IMR-90 (cell line): ENCODE measurements at regions not wholly inside any gene's neighbourhood (a gene's known extent, or its start where the extent isn't known, plus 50 kb on each side); places are given as distances from the start of the nearest gene placed in this dataset.

Experiments used
- BHLHE40 ChIP-seq: fragments of 150-350 bp; IDR thresholded peaks from 2 replicates; pipeline ENCODE4 v1.6.1; 2016; ENCODE audit warnings: mild to moderate bottlenecking, low read depth, low read length
- CEBPB ChIP-seq: IDR thresholded peaks from 2 replicates; pipeline ENCODE4 v1.6.1; 2012; ENCODE audit warnings: low read depth, low read length, improper control_type of control experiment
- CTCF ChIP-seq: conservative IDR thresholded peaks from 2 replicates; pipeline ENCODE4 v1.5.1; 2012; ENCODE audit warnings: mild to moderate bottlenecking, low read depth, low read length, improper control_type of control experiment
- ELK1 ChIP-seq: fragments of 150-350 bp; IDR thresholded peaks from 2 replicates; pipeline ENCODE4 v1.6.1; 2016; ENCODE audit warnings: low read depth, mild to moderate bottlenecking, low read length, moderate library complexity, borderline replicate concordance
- MAZ ChIP-seq: IDR thresholded peaks from 2 replicates; pipeline ENCODE4 v1.6.1; 2012; ENCODE audit warnings: low read depth, mild to moderate bottlenecking, low read length, improper control_type of control experiment, moderate library complexity, borderline replicate concordance
- MXI1 ChIP-seq: IDR thresholded peaks from 2 replicates; pipeline ENCODE4 v1.6.1; 2012; ENCODE audit warnings: low read depth, mild to moderate bottlenecking, low read length, moderate library complexity, borderline replicate concordance
- POLR2A ChIP-seq: IDR thresholded peaks from 2 replicates; pipeline ENCODE4 v1.6.1; 2012; ENCODE audit warnings: mild to moderate bottlenecking, low read depth, low read length
- RAD21 ChIP-seq: IDR thresholded peaks from 2 replicates; pipeline ENCODE4 v1.6.1; 2012; ENCODE audit warnings: low read length, improper control_type of control experiment
- RFX5 ChIP-seq: IDR thresholded peaks from 2 replicates; pipeline ENCODE4 v1.8.0; 2012; ENCODE audit warnings: low read depth, mild to moderate bottlenecking, low read length, moderate library complexity
- SMC3 ChIP-seq: fragments of 150-350 bp; IDR thresholded peaks from 2 replicates; pipeline ENCODE4 v1.6.1; 2016; ENCODE audit warnings: low read depth, mild to moderate bottlenecking, antibody characterized with exemption, low read length, moderate library complexity

- no peak for TF ChIP-seq RAD21
- no peak for TF ChIP-seq ELK1
- no peak for TF ChIP-seq CTCF
- no peak for TF ChIP-seq BHLHE40
- TF ChIP-seq POLR2A = no peak
- TF ChIP-seq SMC3 = no peak
- no peak for TF ChIP-seq MAZ
- no peak for TF ChIP-seq MXI1
- TF ChIP-seq RFX5 = no peak
- TF ChIP-seq CEBPB = no peak
Measured at GRCh38 chr12:17204289-17205054, 598.5 kb upstream of the LMO3 start.
